HG03565 (cell line): ENCODE measurements at regions not wholly inside any gene's neighbourhood (a gene's known extent, or its start where the extent isn't known, plus 50 kb on each side); places are given as distances from the start of the nearest gene placed in this dataset.

ENCODE experiments used
- ATAC-seq: cut with Tn5 transposase; IDR thresholded peaks from one replicate; pipeline ENCODE4 v1.9.1; 2021; ENCODE audit warnings: mild to moderate bottlenecking, moderate library complexity; ENCODE audit not compliant: unreplicated experiment

- ATAC-seq, result no peak
Observed at GRCh38 chr2:157052685-157053224, 204.8 kb upstream of the GALNT5 start.

DNA sequence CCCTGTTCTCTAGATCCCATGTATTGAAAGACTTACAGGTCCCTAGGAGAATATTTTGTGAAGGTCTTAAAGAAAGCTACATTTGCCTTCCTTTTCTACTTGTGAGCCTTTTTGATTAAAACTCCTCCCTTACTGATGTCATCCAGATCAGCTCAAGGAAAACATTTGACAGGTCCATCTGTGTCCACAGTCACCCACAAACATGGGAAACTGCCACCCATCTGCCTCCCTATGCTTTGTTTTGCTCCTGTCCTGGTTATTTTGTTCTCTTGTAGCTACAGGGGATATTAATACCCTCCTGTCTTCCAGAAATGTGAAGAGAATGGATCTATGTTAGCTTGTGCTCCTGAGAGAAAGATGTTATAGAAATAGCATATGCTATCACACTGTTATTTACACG lies 203.6 kb upstream of the GALNT5 start:
- no peak for ATAC-seq

DNA sequence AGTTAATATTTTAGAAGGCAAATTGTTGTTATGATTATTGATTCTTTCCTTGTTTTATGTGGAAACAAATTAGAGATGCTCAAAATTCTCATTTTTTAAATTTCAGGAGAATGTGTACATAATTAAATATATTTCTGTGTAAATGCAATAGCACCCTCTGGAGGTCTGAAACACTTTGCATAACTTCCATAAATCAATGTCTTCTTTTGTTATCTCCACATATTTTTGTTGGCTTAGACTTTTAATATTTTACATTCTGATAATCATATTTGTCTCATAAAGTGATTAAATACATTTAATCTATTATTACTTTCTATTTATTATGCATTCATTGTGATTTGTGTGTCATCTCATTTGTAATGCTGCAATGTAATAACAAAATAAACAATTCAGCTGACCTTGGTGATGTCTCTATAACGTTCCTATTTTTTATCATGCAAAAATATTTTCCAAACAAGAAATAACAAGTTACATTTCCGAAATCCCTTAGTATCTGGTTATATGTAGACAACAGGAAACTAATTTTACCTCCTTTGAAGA lies 201.8 kb upstream of the GALNT5 start:
- no peak for ATAC-seq

DNA sequence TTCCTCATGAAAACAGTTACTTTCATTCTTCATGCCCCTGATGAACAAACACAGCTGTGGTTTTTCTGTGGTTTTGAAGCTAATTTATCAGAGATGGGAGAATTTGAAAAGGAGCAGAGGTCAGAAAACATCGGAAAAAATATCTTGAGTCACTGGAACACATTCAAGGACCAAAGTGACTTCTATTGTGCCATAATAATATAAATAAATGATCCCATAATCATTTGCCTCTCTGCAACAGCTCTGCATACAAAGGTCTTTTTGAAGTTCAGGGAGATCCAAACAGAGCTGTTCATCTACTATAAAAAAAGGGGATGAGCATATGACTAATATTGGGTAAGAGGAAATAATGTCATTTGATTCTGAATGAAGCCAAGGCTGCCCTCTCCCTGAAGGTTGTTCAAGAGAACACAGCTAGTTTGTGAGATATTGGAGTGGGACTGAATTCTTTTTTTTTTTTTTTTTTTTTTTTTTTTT lies 201.3 kb upstream of the GALNT5 start:
- ATAC-seq, result no peak

DNA sequence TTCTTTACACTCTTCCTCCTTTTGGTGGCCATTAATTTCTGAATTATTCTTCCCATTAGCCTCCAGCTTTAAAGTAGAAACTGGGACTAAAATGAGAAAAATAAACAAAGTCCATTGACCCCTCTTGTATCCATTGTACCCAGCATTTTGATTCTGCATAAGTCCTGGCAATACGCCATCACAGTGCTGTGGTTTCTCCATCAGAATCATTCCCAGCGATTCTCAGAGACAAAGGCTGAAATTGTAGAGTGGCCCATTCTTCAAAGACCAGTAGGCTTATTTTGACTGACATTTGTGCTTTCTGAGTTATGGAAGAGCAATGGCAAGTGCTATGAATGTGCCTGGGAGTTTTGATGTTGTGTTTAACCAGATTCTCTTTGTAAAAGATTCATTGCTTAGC lies 199.3 kb upstream of the GALNT5 start:
- no peak for ATAC-seq

DNA sequence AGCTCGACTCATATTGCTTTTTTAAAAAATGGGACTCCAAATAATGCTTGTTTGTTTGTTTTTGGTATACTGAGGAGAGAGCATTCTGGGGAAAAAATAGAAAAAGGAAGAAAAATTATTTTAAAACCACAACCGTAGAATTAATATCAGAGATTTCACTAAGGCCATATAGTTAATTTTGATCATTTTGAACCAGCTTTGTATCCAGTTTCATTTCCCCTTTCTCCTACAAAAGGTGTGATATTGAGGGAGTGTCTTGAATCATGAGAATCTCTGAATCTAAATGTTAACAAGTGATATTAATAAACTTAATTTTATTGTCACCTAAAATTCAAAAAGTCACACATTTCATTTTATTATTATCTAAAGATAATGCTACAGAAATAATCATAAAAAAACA lies 198.5 kb upstream of the GALNT5 start:
- peak; percentile 28 for ATAC-seq

GRCh38 chr2:157061799-157062198 lies 195.7 kb upstream of the GALNT5 start:
- peak; percentile 88 for ATAC-seq

GRCh38 chr2:157067562-157067961 lies 189.9 kb upstream of the GALNT5 start:
- ATAC-seq, result no peak

- no peak for ATAC-seq
Observed at GRCh38 chr2:157068237-157068636, 189.3 kb upstream of the GALNT5 start.

DNA sequence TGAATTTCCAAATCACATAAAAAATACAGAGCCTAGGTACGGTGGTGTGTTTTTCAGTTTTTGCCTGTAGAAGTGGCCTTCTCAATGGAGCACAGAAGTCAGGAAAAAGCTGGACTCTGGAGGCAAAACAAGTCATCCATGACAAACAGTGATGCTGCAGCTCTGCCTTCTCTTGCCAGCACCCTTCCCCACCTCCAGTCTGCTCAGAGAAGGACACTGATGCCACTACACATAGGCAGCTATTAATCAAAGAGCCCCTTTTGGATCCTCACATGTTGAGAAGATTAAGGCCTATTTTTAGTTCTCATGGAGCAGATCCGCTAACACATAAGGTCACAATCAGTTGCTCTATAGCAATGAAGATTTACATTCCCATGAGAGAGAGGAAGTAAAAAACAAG lies 181.6 kb upstream of the GALNT5 start:
- no peak for ATAC-seq

DNA sequence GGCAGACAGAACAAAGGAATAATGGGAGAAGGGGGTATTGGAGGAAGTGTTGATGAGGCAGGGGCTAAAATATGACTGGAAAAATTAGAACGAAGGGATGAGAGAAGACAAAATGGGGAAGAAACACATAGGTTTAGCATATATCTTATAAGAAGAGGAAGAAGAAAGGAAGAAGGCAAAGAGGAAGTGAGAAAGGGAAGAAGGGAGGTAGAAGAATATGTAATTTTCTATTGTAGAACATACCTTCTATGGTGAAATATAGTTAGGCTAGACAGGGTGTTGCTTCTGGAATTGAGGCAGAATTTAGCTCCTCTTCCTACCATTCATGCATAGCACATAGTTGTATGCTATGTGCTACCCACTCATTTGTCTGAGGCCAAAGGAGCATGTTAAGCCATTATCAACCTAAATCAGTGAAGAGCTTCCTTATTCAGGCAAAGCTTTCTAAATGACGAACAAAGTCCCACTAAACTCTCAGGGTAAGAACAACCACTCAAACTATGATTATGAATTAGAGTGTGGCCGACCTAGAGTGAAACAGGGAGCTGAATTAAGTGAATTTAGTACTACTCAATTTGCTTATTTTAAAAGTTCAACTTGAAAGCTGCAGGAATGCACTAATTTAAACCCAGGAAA lies 180.9 kb upstream of the GALNT5 start:
- ATAC-seq, result peak; percentile 68

DNA sequence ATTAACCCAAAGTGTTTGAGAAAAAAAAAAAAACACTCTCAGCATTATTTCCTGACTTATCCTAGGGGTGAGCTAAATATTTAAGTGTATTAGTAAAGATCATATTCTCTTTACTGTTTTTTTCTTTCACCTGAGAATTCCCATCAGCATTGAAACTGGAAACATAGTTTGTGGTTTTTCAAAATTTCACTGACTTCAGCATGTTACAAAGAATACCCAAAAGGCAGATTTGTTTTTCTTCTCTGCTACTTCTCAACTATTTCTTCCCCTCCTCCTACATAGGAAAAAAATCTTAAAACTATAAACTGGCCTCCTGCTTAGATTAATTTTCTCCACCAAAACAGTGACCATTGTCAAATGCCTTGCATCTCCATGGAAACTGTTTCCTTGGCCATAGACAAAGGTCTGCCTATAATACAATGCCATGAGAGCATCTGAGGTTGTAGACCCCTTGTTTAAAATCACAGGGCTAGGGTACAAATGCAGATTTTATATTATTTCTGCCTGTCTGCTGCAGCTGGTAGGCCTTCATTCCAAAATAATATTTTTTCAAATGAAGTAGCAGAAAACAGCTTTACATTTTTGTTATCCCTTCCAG lies 179.7 kb upstream of the GALNT5 start:
- ATAC-seq, result no peak

GRCh38 chr2:157082950-157083349 lies 174.6 kb upstream of the GALNT5 start:
- no peak for ATAC-seq

GRCh38 chr2:157085522-157085921 lies 172.0 kb upstream of the GALNT5 start:
- ATAC-seq, result no peak

GRCh38 chr2:157087373-157088002 lies 170.0 kb upstream of the GALNT5 start:
- no peak for ATAC-seq

GRCh38 chr2:157093666-157094065 lies 163.8 kb upstream of the GALNT5 start:
- no peak for ATAC-seq

GRCh38 chr2:157105372-157105771 lies 152.1 kb upstream of the GALNT5 start:
- ATAC-seq, result no peak

DNA sequence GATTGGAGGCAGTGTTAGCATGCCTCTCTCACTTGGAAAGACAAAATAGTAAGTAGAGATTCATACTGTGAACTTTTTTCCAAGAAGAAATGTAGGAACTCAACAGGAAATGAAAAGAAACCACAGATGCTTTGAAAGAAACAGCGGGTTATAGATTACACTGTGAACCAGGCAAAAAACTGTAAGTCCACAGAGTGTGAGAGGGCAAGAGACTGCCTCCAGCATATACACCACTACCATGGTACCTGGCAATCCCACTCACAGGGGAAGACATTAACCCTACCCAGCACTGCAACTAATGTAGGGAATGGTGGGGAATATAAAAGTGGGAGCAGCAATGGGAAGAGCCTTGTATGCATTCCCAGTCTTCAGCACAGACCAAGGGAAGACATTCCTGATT lies 150.6 kb upstream of the GALNT5 start:
- no peak for ATAC-seq

- no peak for ATAC-seq
Observed at GRCh38 chr2:157107460-157107859, 150.0 kb upstream of the GALNT5 start.

GRCh38 chr2:157107877-157108276 lies 149.6 kb upstream of the GALNT5 start:
- no peak for ATAC-seq

GRCh38 chr2:157122776-157123175 lies 134.7 kb upstream of the GALNT5 start:
- ATAC-seq, result no peak

GRCh38 chr2:157124731-157125130 lies 132.8 kb upstream of the GALNT5 start:
- no peak for ATAC-seq
